Astrocyte of the spinal cord (primary cell): ENCODE measurements at regions not wholly inside any gene's neighbourhood (a gene's known extent, or its start where the extent isn't known, plus 50 kb on each side); places are given as distances from the start of the nearest gene placed in this dataset.

Experiments used
- DNase-seq: peaks from one replicate; pipeline ENCODE4 v3.0.0; 2011; ENCODE audit warnings: low read depth, low spot score
- H3K4me3 ChIP-seq: 2 replicates; pipeline ENCODE4 v1.5.1; 2011; ENCODE audit warnings: low read depth, mild to moderate bottlenecking, low read length, moderate library complexity
- CTCF ChIP-seq: IDR thresholded peaks from 2 replicates; pipeline ENCODE4 v1.5.1; 2012; ENCODE audit warnings: low read depth, mild to moderate bottlenecking, low read length, inconsistent platforms
- in situ Hi-C: cut with HindIII; loops from 2 replicates; pipeline ENCODE4 v1.10.0; 2017; ENCODE audit warnings: low sequenced_read_pairs

- no peak overlapping the region for H3K4me3 ChIP-seq
- in situ Hi-C loops = no loop called here
- peak; percentile 82 for DNase-seq
- no peak for TF ChIP-seq CTCF
These were observed 185.2 kb downstream of the SOX11 start for GRCh38 chr2:5877360-5877759.

GRCh38 chr2:5885451-5886173, 193.4 kb downstream of the SOX11 start:
- DNase-seq = no peak
- no peak for TF ChIP-seq CTCF
- no peak overlapping the region for H3K4me3 ChIP-seq
- in situ Hi-C loops = no loop called here

GRCh38 chr2:5886462-5886861, 194.3 kb downstream of the SOX11 start:
- no peak for TF ChIP-seq CTCF
- no peak overlapping the region for H3K4me3 ChIP-seq
- DNase-seq = no peak
- in situ Hi-C loops = no loop called here

GRCh38 chr2:5888126-5888525, 195.9 kb downstream of the SOX11 start:
- no peak for TF ChIP-seq CTCF
- in situ Hi-C loops = no loop called here
- H3K4me3 ChIP-seq = no peak overlapping the region
- no peak for DNase-seq

GRCh38 chr2:5889519-5889918, 197.3 kb downstream of the SOX11 start:
- DNase-seq = no peak
- no peak for TF ChIP-seq CTCF
- in situ Hi-C loops = no loop called here
- H3K4me3 ChIP-seq = no peak overlapping the region

GRCh38 chr2:5894355-5894754, 202.2 kb downstream of the SOX11 start:
- TF ChIP-seq CTCF = no peak
- in situ Hi-C loops = no loop called here

More at GRCh38 chr2:5894355-5894754, 202.2 kb downstream of the SOX11 start:
- H3K4me3 ChIP-seq = no peak overlapping the region
- no peak for DNase-seq
